Mucosa of rectum (tissue), 2 donors: ENCODE measurements at regions not wholly inside any gene's neighbourhood (a gene's known extent, or its start where the extent isn't known, plus 50 kb on each side); places are given as distances from the start of the nearest gene placed in this dataset.
"Not testable (repeated sequence)": the region's sequence is repeated elsewhere in the genome, so short reads cannot be mapped to it uniquely, and the experiment has no call there.

ENCODE experiments used
- H3K27ac ChIP-seq, 2 donors: one replicate each; pipeline ENCODE4 v1.7.0; 2013; ENCODE audit warnings: inconsistent platforms in 2 of 2, low read depth in 2 of 2, low read length in 2 of 2
- H3K27me3 ChIP-seq, 2 donors: one replicate each; pipeline ENCODE4 v1.7.0; 2013; ENCODE audit warnings: low read length in 2 of 2; ENCODE audit not compliant: control insufficient read depth in 2 of 2, insufficient read depth in 2 of 2
- H3K36me3 ChIP-seq, 2 donors: one replicate each; pipeline ENCODE4 v1.7.0; 2013; ENCODE audit warnings: low read length in 2 of 2; ENCODE audit not compliant: control insufficient read depth in 2 of 2, insufficient read depth in 2 of 2
- H3K4me1 ChIP-seq, 2 donors: one replicate each; pipeline ENCODE4 v1.7.0; 2013; ENCODE audit warnings: low read length in 2 of 2, mild to moderate bottlenecking in 1 of 2; ENCODE audit not compliant: control insufficient read depth in 2 of 2, insufficient read depth in 2 of 2
- H3K4me3 ChIP-seq, 2 donors: one replicate each; pipeline ENCODE4 v1.7.0; 2013; ENCODE audit warnings: low read length in 2 of 2
- H3K9ac ChIP-seq, 2 donors: one replicate each; pipeline ENCODE4 v1.7.0; 2013; ENCODE audit warnings: low read length in 2 of 2, low read depth in 1 of 2, mild to moderate bottlenecking in 1 of 2
- H3K9me3 ChIP-seq, 2 donors: one replicate each; pipeline ENCODE4 v1.7.0; 2013; ENCODE audit warnings: low read length in 2 of 2; ENCODE audit not compliant: control insufficient read depth in 2 of 2
- donor health status: healthy.
- donor health status: Normal muscosa, but diverticular disease.

GRCh38 chr2:59756150-59756549 lies 797.3 kb downstream of the BCL11A start:
- H3K4me3 ChIP-seq, result no peak overlapping the region
- H3K4me1 ChIP-seq, result no peaks in the 10 kb centered on the region
- H3K27me3 ChIP-seq, result no peaks in the 10 kb centered on the region
- no peaks in the 10 kb centered on the region for H3K9me3 ChIP-seq
- no peak overlapping the region for H3K9ac ChIP-seq
- H3K27ac ChIP-seq, result no peak overlapping the region
- no peaks in the 10 kb centered on the region for H3K36me3 ChIP-seq

- Histone ChIP-seq H3K27me3 (no peaks in the 10 kb centered on the region), H3K4me3 (no peak overlapping the region), H3K36me3 (no peaks in the 10 kb centered on the region), H3K27ac (no peak overlapping the region), H3K9me3 (no peaks in the 10 kb centered on the region), H3K9ac (no peak overlapping the region), H3K4me1 (no peaks in the 10 kb centered on the region)
Measured at GRCh38 chr2:59754011-59754735, 799.3 kb downstream of the BCL11A start.

- H3K27me3 ChIP-seq, result no peaks in the 10 kb centered on the region
- no peak overlapping the region for H3K9ac ChIP-seq
- H3K4me1 ChIP-seq, result no peaks in the 10 kb centered on the region
- H3K4me3 ChIP-seq, result no peak overlapping the region
- H3K27ac ChIP-seq, result no peak overlapping the region
- no peaks in the 10 kb centered on the region for H3K9me3 ChIP-seq
- no peaks in the 10 kb centered on the region for H3K36me3 ChIP-seq
Measured at GRCh38 chr2:59752512-59752911, 800.9 kb downstream of the BCL11A start.

GRCh38 chr2:59752071-59752470 lies 801.4 kb downstream of the BCL11A start:
- H3K4me3 ChIP-seq, result no peak overlapping the region
- H3K27ac ChIP-seq, result no peak overlapping the region
- H3K4me1 ChIP-seq, result no peaks in the 10 kb centered on the region
- no peak overlapping the region for H3K9ac ChIP-seq
- H3K36me3 ChIP-seq, result no peaks in the 10 kb centered on the region
- no peaks in the 10 kb centered on the region for H3K9me3 ChIP-seq
- no peaks in the 10 kb centered on the region for H3K27me3 ChIP-seq

GRCh38 chr2:59751214-59751613 lies 802.2 kb downstream of the BCL11A start:
- H3K4me3 ChIP-seq, H3K9me3 ChIP-seq, H3K36me3 ChIP-seq, H3K9ac ChIP-seq, H3K4me1 ChIP-seq, H3K27ac ChIP-seq, H3K27me3 ChIP-seq: not testable (repeated sequence)

- Histone ChIP-seq H3K27ac (no peak overlapping the region), H3K9me3 (no peaks in the 10 kb centered on the region), H3K4me3 (no peak overlapping the region), H3K36me3 (no peaks in the 10 kb centered on the region), H3K27me3 (no peaks in the 10 kb centered on the region), H3K9ac (no peak overlapping the region), H3K4me1 (no peaks in the 10 kb centered on the region)
Measured at GRCh38 chr2:59746291-59746690, 807.2 kb downstream of the BCL11A start.

GRCh38 chr2:59745085-59745484 lies 808.4 kb downstream of the BCL11A start:
- no peaks in the 10 kb centered on the region for H3K36me3 ChIP-seq
- no peaks in the 10 kb centered on the region for H3K9me3 ChIP-seq
- no peak overlapping the region for H3K9ac ChIP-seq
- H3K4me1 ChIP-seq, result no peaks in the 10 kb centered on the region
- H3K27ac ChIP-seq, result no peak overlapping the region
- H3K27me3 ChIP-seq, result no peaks in the 10 kb centered on the region
- H3K4me3 ChIP-seq, result no peak overlapping the region

GRCh38 chr2:59744436-59744835 lies 809.0 kb downstream of the BCL11A start:
- no peaks in the 10 kb centered on the region for H3K4me1 ChIP-seq
- H3K36me3 ChIP-seq, result no peaks in the 10 kb centered on the region
- H3K27ac ChIP-seq, result no peak overlapping the region
- H3K4me3 ChIP-seq, result no peak overlapping the region
- H3K9ac ChIP-seq, result no peak overlapping the region
- no peaks in the 10 kb centered on the region for H3K27me3 ChIP-seq
- no peaks in the 10 kb centered on the region for H3K9me3 ChIP-seq

- no peak overlapping the region for H3K4me3 ChIP-seq
- no peaks in the 10 kb centered on the region for H3K36me3 ChIP-seq
- no peaks in the 10 kb centered on the region for H3K27me3 ChIP-seq
- H3K27ac ChIP-seq, result no peak overlapping the region
- H3K9ac ChIP-seq, result no peak overlapping the region
- H3K4me1 ChIP-seq, result no peaks in the 10 kb centered on the region
- H3K9me3 ChIP-seq, result no peaks in the 10 kb centered on the region
Measured at GRCh38 chr2:59741840-59742239, 811.6 kb downstream of the BCL11A start.

GRCh38 chr2:59739166-59739565 lies 814.3 kb downstream of the BCL11A start:
- H3K4me3 ChIP-seq, result no peak overlapping the region

GRCh38 chr2:59737299-59737698 lies 816.2 kb downstream of the BCL11A start:
- Histone ChIP-seq H3K36me3 (no peaks in the 10 kb centered on the region), H3K4me3 (no peak overlapping the region), H3K9me3 (no peaks in the 10 kb centered on the region), H3K27me3 (no peaks in the 10 kb centered on the region), H3K4me1 (no peaks in the 10 kb centered on the region), H3K9ac (no peak overlapping the region), H3K27ac (no peak overlapping the region)

More at GRCh38 chr2:59739166-59739565, 814.3 kb downstream of the BCL11A start:
- Histone ChIP-seq H3K36me3 (no peaks in the 10 kb centered on the region), H3K9ac (no peak overlapping the region), H3K4me1 (no peaks in the 10 kb centered on the region), H3K27me3 (no peaks in the 10 kb centered on the region), H3K9me3 (no peaks in the 10 kb centered on the region), H3K27ac (no peak overlapping the region)
